Calu3 (cell line): ENCODE measurements at regions not wholly inside any gene's neighbourhood (a gene's known extent, or its start where the extent isn't known, plus 50 kb on each side); places are given as distances from the start of the nearest gene placed in this dataset.

Source experiments
- BruUV-seq: library from RNA; stranded (reverse); fragments of 400-500 nt; replicated peaks from 2 replicates; lab custom pipeline; 2021; lab: Mats Ljungman, UMichigan
- CTCF ChIA-PET: fragments of 300-600 bp; sonication (Branson Sonifier 250); formaldehyde crosslinking; loops from one replicate; lab custom pipeline; 2022; ENCODE audit warnings: antibody characterized with exemption; lab: Charles Lee
- DNase-seq: peaks from one replicate; pipeline ENCODE4 v3.0.0; 2022
- H3K27ac Mint-ChIP-seq: one replicate; pipeline ENCODE4 v1.8.0; 2022; ENCODE audit warnings: mixed read lengths; ENCODE audit not compliant: unreplicated experiment
- H3K27me3 Mint-ChIP-seq: one replicate; pipeline ENCODE4 v1.8.0; 2022; ENCODE audit warnings: mixed read lengths; ENCODE audit not compliant: unreplicated experiment
- H3K36me3 Mint-ChIP-seq: one replicate; pipeline ENCODE4 v1.8.0; 2022; ENCODE audit warnings: mild to moderate bottlenecking, moderate library complexity, mixed read lengths; ENCODE audit not compliant: insufficient read depth, unreplicated experiment
- H3K4me1 Mint-ChIP-seq: one replicate; pipeline ENCODE4 v1.8.0; 2022; ENCODE audit warnings: mild to moderate bottlenecking, low read depth, mixed read lengths; ENCODE audit not compliant: unreplicated experiment
- H3K4me3 Mint-ChIP-seq: one replicate; pipeline ENCODE4 v1.8.0; 2022; ENCODE audit warnings: mild to moderate bottlenecking, low read depth, moderate library complexity, mixed read lengths; ENCODE audit not compliant: unreplicated experiment
- H3K9me3 Mint-ChIP-seq: one replicate; pipeline ENCODE4 v1.8.0; 2022; ENCODE audit warnings: low read depth, mixed read lengths; ENCODE audit not compliant: unreplicated experiment
- CTCF ChIP-seq: fragments of 200-600 bp; IDR thresholded peaks from one replicate; pipeline ENCODE4 v1.8.0; 2022; ENCODE audit warnings: antibody characterized with exemption; ENCODE audit not compliant: unreplicated experiment
- intact Hi-C: fragments of 100-400 bp; cut with micrococcal nuclease; formaldehyde crosslinking; loops from one replicate; pipeline ENCODE4 v1.10.0; 2022; ENCODE audit not compliant: unreplicated experiment

- Mint-ChIP-seq H3K4me3 (no peak overlapping the region), H3K27ac (no peak overlapping the region), H3K36me3 (no peaks in the 10 kb centered on the region), H3K27me3 (no peaks in the 10 kb centered on the region), H3K4me1 (no peaks in the 10 kb centered on the region), H3K9me3 (peaks cover 4% of the 10 kb centered on the region)
- TF ChIP-seq CTCF = no peak
- DNase-seq = no peak
- CTCF ChIA-PET = no interaction called here
- intact Hi-C loops = no loop called here
- no TSS peak for BruUV-seq
Measured at GRCh38 chr3:46146548-46146947, 61.6 kb downstream of the CCR1 start.

GRCh38 chr3:46146021-46146420, 62.1 kb downstream of the CCR1 start:
- no peaks in the 10 kb centered on the region for H3K36me3 Mint-ChIP-seq
- H3K27ac Mint-ChIP-seq = no peak overlapping the region

GRCh38 chr3:46145147-46145546, 63.0 kb downstream of the CCR1 start:
- H3K27ac Mint-ChIP-seq = no peak overlapping the region
- intact Hi-C loops = no loop called here
- no peak for TF ChIP-seq CTCF

More at GRCh38 chr3:46146021-46146420, 62.1 kb downstream of the CCR1 start:
- BruUV-seq = no TSS peak
- CTCF ChIA-PET = no interaction called here
- peaks cover 4% of the 10 kb centered on the region for H3K9me3 Mint-ChIP-seq
- no peaks in the 10 kb centered on the region for H3K4me1 Mint-ChIP-seq
- H3K27me3 Mint-ChIP-seq = no peaks in the 10 kb centered on the region
- no peak for DNase-seq
- TF ChIP-seq CTCF = no peak
- intact Hi-C loops = no loop called here
- no peak overlapping the region for H3K4me3 Mint-ChIP-seq

GRCh38 chr3:46143951-46144473, 64.1 kb downstream of the CCR1 start:
- H3K27ac Mint-ChIP-seq = no peak overlapping the region
- no TSS peak for BruUV-seq
- TF ChIP-seq CTCF = no peak

More at GRCh38 chr3:46145147-46145546, 63.0 kb downstream of the CCR1 start:
- no peaks in the 10 kb centered on the region for H3K4me1 Mint-ChIP-seq
- CTCF ChIA-PET = interaction anchor here (1.2 kb wide), 1 partner anchor 8 kb away, joined by 3 read pairs; no protein-coding TSS in a partner anchor
- no peaks in the 10 kb centered on the region for H3K36me3 Mint-ChIP-seq
- no TSS peak for BruUV-seq
- H3K27me3 Mint-ChIP-seq = no peaks in the 10 kb centered on the region
- peaks cover 4% of the 10 kb centered on the region for H3K9me3 Mint-ChIP-seq
- no peak overlapping the region for H3K4me3 Mint-ChIP-seq
- DNase-seq = no peak

More at GRCh38 chr3:46143951-46144473, 64.1 kb downstream of the CCR1 start:
- CTCF ChIA-PET = interaction anchor here (1.2 kb wide), 1 partner anchor 10 kb away, joined by 3 read pairs; no protein-coding TSS in a partner anchor
- DNase-seq = no peak
- Mint-ChIP-seq H3K4me3 (no peak overlapping the region), H3K9me3 (peaks cover 2% of the 10 kb centered on the region), H3K4me1 (no peaks in the 10 kb centered on the region), H3K27me3 (no peaks in the 10 kb centered on the region), H3K36me3 (no peaks in the 10 kb centered on the region)
- intact Hi-C loops = no loop called here
